Choroid plexus epithelial cell (primary cell): ENCODE measurements at regions not wholly inside any gene's neighbourhood (a gene's known extent, or its start where the extent isn't known, plus 50 kb on each side); places are given as distances from the start of the nearest gene placed in this dataset.

Experiments used
- DNase-seq: peaks from one replicate; pipeline ENCODE4 v3.0.0-alpha.2; 2010; ENCODE audit warnings: low read depth
- H3K4me3 ChIP-seq: 2 replicates; pipeline ENCODE4 v1.5.1; 2011; ENCODE audit warnings: low read depth, mild to moderate bottlenecking, control low read depth, low read length, moderate library complexity
- CTCF ChIP-seq: conservative IDR thresholded peaks from 2 replicates; pipeline ENCODE4 v1.5.1; 2011; ENCODE audit warnings: low read depth, mild to moderate bottlenecking, control low read depth, inconsistent platforms, low read length, moderate library complexity

- no peak overlapping the region for H3K4me3 ChIP-seq
- no peak for TF ChIP-seq CTCF
- DNase-seq: no peak
Observed at GRCh38 chr4:181484396-181484795, 758.8 kb upstream of the TENM3 start.

GRCh38 chr4:181488926-181489325 is 754.3 kb upstream of the TENM3 start:
- no peak overlapping the region for H3K4me3 ChIP-seq
- no peak for DNase-seq
- TF ChIP-seq CTCF: no peak

- DNase-seq: no peak
- no peak for TF ChIP-seq CTCF
- no peak overlapping the region for H3K4me3 ChIP-seq
Observed at GRCh38 chr4:181498148-181498547, 745.1 kb upstream of the TENM3 start.

GRCh38 chr4:181502611-181503010 is 740.6 kb upstream of the TENM3 start:
- no peak overlapping the region for H3K4me3 ChIP-seq
- no peak for DNase-seq
- TF ChIP-seq CTCF: no peak

GRCh38 chr4:181503687-181504390 is 739.4 kb upstream of the TENM3 start:
- no peak overlapping the region for H3K4me3 ChIP-seq
- no peak for DNase-seq
- no peak for TF ChIP-seq CTCF

GRCh38 chr4:181504924-181505323 is 738.3 kb upstream of the TENM3 start:
- no peak for TF ChIP-seq CTCF
- no peak for DNase-seq
- no peak overlapping the region for H3K4me3 ChIP-seq

GRCh38 chr4:181507180-181507835 is 735.9 kb upstream of the TENM3 start:
- no peak for DNase-seq
- no peak for TF ChIP-seq CTCF
- H3K4me3 ChIP-seq: no peak overlapping the region
